ENCODE measurements at regions not wholly inside any gene's neighbourhood (a gene's known extent, or its start where the extent isn't known, plus 50 kb on each side); places are given as distances from the start of the nearest gene placed in this dataset.
"Not testable (repeated sequence)": the region's sequence is repeated elsewhere in the genome, so short reads cannot be mapped to it uniquely, and the experiment has no call there.

DNA sequence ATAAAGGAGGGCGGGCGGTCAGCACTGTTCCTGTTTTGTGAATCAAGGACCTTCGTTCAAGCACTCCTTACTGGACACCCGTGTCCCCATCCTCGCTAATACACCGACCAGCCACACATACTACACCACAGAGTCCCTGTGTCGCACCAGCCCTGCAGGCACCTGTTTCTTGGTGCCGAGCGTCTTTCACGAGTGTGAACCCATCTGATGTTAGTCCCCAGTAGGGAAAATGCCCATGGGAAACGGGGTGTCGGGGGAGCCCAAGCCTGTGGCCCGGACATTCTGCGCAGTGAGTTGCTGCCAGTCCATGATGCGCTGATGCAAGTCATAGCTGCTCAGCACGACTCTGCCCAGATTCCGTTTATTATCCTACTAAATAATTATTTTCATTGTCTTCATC, 74.7 kb downstream of the TTLL2 start:
- DNase-seq (ENCODE audit: insufficient read length, low spot score): no peak
- no peak for FAIRE-seq
- no peak for TF ChIP-seq TAF1 (IDR thresholded peaks at IDR 0.05; ENCODE audit: low read depth, low read length)
- no peak for TF ChIP-seq POLR2AphosphoS5 (IDR thresholded peaks at IDR 0.05; ENCODE audit: low read depth, low read length)
- no peak for TF ChIP-seq POU2F2 (IDR thresholded peaks at IDR 0.05; ENCODE audit: low read depth, low read length)
- TF ChIP-seq POLR2A (IDR thresholded peaks at IDR 0.05; ENCODE audit: low read depth, low read length): no peak
- TF ChIP-seq SPI1 (IDR thresholded peaks at IDR 0.05; ENCODE audit: low read depth, low read length): no peak
- TF ChIP-seq PAX5 (IDR thresholded peaks at IDR 0.05; ENCODE audit: insufficient read depth, low read length, severe bottlenecking): no peak

DNA sequence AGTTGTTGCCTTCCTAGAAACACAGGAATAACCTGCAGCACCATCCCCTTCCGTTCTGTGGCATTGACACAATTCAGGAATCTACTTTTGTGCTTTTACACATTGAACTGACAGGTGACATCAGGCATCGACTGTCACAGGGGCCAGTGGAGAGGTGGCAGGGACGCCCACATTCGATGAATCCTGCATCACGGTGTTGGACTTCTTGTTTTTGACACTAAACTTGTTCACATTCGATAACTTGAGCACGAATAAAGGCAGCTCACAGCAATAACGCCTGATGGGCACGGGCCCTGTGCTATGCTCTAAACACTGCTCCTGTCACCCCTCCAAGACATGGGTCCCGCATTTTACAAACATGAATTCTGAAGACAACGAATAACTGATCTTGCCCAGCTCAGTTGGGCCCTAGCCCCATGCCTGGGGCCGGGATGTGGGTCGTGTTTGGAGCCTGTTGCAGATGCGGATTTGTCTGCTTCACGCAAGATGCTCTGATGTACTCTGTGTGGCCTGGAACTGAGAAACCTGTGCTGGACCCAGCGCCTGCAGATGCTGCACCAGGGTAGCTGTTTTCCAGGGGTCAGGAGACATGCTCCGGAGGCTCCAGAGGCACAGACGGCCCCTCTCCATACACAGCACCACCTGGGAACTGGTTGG, 75.7 kb downstream of the TTLL2 start:
- FAIRE-seq: no peak
- TF ChIP-seq POLR2A (IDR thresholded peaks at IDR 0.05; ENCODE audit: low read depth, low read length) (no peak), PAX5 (IDR thresholded peaks at IDR 0.05; ENCODE audit: insufficient read depth, low read length, severe bottlenecking) (no peak), POU2F2 (IDR thresholded peaks at IDR 0.05; ENCODE audit: low read depth, low read length) (no peak), TAF1 (IDR thresholded peaks at IDR 0.05; ENCODE audit: low read depth, low read length) (no peak), POLR2AphosphoS5 (IDR thresholded peaks at IDR 0.05; ENCODE audit: low read depth, low read length) (no peak), SPI1 (IDR thresholded peaks at IDR 0.05; ENCODE audit: low read depth, low read length) (no peak)

DNA sequence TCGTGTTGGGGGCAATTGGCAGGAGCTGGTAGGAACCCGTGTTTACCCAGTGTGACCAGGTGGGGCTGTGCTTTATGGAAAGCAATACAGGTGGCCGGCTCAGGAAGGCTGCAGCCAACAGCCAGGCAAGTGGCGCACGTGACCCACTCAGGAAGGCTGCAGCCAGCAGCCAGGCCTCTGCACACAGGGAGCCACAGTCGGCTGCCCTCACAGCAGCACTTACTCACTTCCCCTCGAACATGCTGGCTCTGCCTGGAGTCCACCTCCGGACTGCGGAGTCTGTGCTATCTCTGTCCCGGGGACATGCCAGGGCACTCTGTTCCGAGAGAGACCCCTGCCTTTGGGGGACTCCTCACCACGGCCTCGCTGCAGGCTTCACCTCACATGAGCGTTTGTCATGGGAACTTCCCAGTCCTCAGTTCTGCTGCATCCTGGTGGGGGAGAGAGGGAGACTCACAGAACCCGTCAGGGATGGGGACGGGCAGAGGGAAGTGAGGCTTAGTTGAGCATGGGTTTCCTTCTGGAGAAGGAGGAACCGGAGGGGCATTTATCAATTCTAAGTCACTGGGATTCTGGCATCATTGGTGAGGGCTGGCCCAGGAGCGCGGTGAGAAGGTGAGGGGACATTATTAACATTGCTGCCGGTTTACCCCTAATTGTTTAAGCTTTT, 76.8 kb downstream of the TTLL2 start:
- FAIRE-seq (no peak), DNase-seq (ENCODE audit: insufficient read length, low spot score) (no peak)
- TF ChIP-seq SPI1 (IDR thresholded peaks at IDR 0.05; ENCODE audit: low read depth, low read length) (no peak), POLR2A (IDR thresholded peaks at IDR 0.05; ENCODE audit: low read depth, low read length) (no peak), POLR2AphosphoS5 (IDR thresholded peaks at IDR 0.05; ENCODE audit: low read depth, low read length) (no peak), POU2F2 (IDR thresholded peaks at IDR 0.05; ENCODE audit: low read depth, low read length) (no peak), TAF1 (IDR thresholded peaks at IDR 0.05; ENCODE audit: low read depth, low read length) (no peak), PAX5 (IDR thresholded peaks at IDR 0.05; ENCODE audit: insufficient read depth, low read length, severe bottlenecking) (no peak)

More for the DNA sequence above, 75.7 kb downstream of the TTLL2 start:
- DNase-seq (ENCODE audit: insufficient read length, low spot score): no peak

DNA sequence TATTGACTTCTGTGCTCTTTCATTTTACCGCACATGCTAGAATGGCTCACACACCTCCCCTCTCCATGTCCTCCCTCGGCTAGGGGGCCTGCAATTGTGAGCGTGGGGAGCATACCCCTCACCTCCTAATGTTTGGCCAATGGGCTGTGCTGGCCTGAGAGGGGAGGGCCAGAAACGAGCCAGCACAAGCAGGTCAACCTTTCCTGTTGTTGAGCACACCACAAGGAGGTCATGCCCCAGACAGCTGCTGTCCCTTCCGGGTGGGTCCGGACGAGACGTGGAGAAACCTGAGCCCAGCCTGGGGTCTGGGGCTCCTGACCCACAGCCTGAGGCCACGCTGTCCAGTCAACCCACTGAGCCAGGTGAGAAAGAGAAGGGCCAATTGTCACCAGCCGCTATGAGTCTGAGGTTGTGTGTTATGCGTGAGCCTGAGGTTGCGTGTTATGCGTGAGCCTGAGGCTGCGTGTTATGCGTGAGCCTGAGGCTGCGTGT, 77.4 kb downstream of the TTLL2 start:
- DNase-seq (ENCODE audit: insufficient read length, low spot score): no peak
- no peak for FAIRE-seq
- TF ChIP-seq POLR2AphosphoS5 (IDR thresholded peaks at IDR 0.05; ENCODE audit: low read depth, low read length) (no peak), POU2F2 (IDR thresholded peaks at IDR 0.05; ENCODE audit: low read depth, low read length) (no peak), PAX5 (IDR thresholded peaks at IDR 0.05; ENCODE audit: insufficient read depth, low read length, severe bottlenecking) (no peak), POLR2A (IDR thresholded peaks at IDR 0.05; ENCODE audit: low read depth, low read length) (no peak), TAF1 (IDR thresholded peaks at IDR 0.05; ENCODE audit: low read depth, low read length) (no peak), SPI1 (IDR thresholded peaks at IDR 0.05; ENCODE audit: low read depth, low read length) (no peak)

DNA sequence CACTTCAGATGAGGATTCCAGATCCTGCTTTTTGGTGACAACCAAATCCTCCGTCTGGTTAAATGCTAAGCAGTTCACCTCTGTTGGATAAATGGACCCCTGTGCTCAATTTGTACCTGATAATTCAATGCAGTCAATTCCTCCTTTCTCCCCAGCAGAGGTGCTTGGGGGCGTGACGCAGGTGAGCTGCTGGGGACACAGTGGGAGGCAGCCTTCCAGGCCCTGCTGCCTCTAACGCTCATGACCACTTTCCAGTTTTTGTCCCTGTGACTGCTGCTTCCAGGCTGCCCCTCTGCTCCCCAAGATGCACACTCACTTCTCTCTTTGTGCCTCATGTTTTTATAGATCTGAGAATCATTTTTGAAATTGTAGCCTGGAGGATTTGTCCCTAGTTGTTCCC, 78.5 kb downstream of the TTLL2 start:
- TF ChIP-seq POLR2AphosphoS5 (IDR thresholded peaks at IDR 0.05; ENCODE audit: low read depth, low read length): no peak
- no peak for TF ChIP-seq PAX5 (IDR thresholded peaks at IDR 0.05; ENCODE audit: insufficient read depth, low read length, severe bottlenecking)
- no peak for TF ChIP-seq SPI1 (IDR thresholded peaks at IDR 0.05; ENCODE audit: low read depth, low read length)
- no peak for TF ChIP-seq POLR2A (IDR thresholded peaks at IDR 0.05; ENCODE audit: low read depth, low read length)
- TF ChIP-seq TAF1 (IDR thresholded peaks at IDR 0.05; ENCODE audit: low read depth, low read length): no peak
- no peak for TF ChIP-seq POU2F2 (IDR thresholded peaks at IDR 0.05; ENCODE audit: low read depth, low read length)
- DNase-seq (ENCODE audit: insufficient read length, low spot score) (no peak), FAIRE-seq (no peak)

DNA sequence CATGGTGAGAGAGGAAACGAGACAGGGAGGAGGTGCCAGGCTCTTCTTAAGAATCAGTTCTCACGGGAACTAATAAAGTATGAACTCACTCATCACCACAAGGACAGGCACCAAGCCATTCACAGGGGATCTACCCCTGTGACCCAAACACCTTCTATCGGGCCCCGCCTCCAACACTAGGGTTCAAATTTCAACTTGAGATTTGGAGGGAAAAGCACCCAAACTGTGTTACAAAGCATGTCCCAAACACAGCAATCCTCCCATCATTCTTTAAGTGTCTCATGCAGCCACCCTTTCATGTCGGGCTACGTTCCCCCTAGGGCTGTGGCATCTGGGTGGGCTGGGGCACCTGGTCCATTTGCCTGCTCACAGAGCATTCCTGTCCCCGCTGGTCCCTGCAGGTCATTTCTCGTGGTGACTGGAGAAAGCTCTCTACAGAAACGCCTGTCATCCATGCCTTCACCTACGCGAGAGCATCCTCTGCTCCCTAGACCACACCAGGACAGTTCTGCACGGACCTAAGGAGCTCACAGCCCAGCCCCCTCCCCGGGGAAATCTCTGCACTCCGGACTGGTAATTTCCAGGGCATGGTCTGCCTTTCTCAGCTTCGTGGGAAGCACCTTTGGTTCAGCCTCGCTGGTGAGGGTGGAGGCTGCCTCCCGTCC, 79.6 kb downstream of the TTLL2 start:
- TF ChIP-seq TAF1 (IDR thresholded peaks at IDR 0.05; ENCODE audit: low read depth, low read length) (no peak), SPI1 (IDR thresholded peaks at IDR 0.05; ENCODE audit: low read depth, low read length) (no peak), POLR2AphosphoS5 (IDR thresholded peaks at IDR 0.05; ENCODE audit: low read depth, low read length) (no peak), PAX5 (IDR thresholded peaks at IDR 0.05; ENCODE audit: insufficient read depth, low read length, severe bottlenecking) (no peak), POU2F2 (IDR thresholded peaks at IDR 0.05; ENCODE audit: low read depth, low read length) (no peak)
- FAIRE-seq (no peak), DNase-seq (ENCODE audit: insufficient read length, low spot score) (no peak)

DNA sequence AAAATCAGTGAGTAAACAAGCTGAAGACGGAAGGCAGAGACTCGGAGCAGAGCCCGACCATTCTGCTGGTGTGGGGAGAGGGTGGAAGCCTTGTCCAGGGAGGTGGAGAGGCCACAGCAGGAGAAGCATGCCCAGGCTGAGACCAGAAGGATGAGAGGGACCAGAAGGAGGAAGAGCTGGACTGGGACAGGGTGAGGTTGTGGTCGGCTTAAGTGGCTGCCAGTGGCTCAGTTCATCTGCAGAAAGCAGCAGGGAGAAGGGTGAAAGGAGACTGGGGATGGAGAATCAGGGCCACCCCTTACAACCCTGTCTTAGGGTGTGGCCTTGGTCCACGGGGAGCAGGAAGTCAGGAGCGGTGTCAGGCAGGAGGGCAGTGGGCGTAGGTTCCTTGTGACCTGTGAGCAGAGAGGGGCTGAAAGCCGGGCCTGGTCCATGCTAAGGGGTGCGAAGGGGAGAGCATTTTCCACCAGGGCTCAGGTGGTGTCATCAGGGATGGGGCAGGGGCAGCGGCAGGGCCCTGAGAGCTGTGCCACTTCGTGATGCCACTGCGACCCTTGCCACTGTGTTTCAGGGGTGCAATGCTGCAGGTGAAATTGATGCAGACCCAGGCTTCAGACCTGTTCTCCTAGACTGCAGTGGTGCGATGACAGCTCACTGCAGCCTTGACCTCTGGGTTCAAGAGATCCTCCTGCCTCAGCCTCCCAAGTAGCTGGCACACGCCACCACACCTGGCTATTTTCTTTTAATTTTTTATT, 81.1 kb downstream of the TTLL2 start:
- TF ChIP-seq PAX5 (IDR thresholded peaks at IDR 0.05; ENCODE audit: insufficient read depth, low read length, severe bottlenecking) (no peak), TAF1 (IDR thresholded peaks at IDR 0.05; ENCODE audit: low read depth, low read length) (no peak), POU2F2 (IDR thresholded peaks at IDR 0.05; ENCODE audit: low read depth, low read length) (no peak), POLR2AphosphoS5 (IDR thresholded peaks at IDR 0.05; ENCODE audit: low read depth, low read length) (no peak), SPI1 (IDR thresholded peaks at IDR 0.05; ENCODE audit: low read depth, low read length) (no peak), POLR2A (IDR thresholded peaks at IDR 0.05; ENCODE audit: low read depth, low read length) (no peak)
- FAIRE-seq (no peak), DNase-seq (ENCODE audit: insufficient read length, low spot score) (no peak)

DNA sequence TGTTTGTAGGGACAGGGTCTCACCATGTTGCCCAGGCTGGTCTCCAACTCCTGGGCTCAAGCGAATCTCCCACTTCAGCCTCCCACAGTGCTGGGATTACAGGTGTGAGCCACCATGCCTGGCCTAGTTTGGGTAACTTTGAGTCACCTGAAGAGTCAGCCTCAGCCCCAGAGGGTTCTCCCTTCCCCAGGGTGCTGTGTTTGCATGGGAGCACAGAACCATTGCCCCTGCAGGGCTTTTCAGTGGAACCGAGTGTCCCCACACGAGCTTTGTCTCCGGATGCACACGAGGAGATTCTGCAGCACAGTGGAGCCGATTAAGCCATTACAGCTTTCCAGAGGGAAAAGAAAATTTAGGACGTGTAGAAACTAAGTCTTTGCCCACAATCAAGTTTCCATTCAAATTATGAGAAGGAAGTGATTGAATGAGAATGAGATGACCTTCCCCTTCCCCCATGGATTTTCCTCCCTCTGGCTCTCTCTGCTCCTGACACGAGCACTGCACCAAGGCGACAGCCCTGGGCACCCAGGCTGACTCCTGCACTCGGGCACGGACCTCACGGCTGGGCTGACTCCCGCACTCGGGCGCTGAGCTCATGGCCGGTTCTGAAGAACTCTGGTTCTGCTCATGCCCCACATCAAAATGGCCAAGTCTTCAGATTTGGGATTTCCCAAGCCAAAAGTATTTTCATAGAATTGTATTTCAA, 81.8 kb downstream of the TTLL2 start:
- DNase-seq (ENCODE audit: insufficient read length, low spot score); FAIRE-seq: not testable (repeated sequence)
